ENCODE measurements at regions not wholly inside any gene's neighbourhood (a gene's known extent, or its start where the extent isn't known, plus 50 kb on each side); places are given as distances from the start of the nearest gene placed in this dataset.

DNA sequence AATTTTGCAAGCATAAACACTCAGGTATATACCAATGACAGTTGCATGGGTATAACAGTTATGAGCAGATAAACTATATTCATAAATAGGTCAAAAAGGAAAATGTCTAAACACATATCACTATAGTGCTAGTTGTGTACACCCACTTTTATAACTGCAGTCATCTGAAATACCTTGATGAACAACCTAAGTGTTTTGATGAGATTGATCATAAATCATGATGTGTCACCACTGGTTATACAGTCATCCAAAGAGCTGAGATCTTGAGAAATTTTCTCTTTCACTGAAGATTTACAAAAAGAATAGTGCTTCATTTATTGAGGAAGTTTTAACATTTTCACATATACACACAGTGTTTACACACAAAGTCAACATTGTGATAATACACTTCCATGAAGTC lies 78.6 kb upstream of the SLC25A13 start:
- TF ChIP-seq, protein P1, sequence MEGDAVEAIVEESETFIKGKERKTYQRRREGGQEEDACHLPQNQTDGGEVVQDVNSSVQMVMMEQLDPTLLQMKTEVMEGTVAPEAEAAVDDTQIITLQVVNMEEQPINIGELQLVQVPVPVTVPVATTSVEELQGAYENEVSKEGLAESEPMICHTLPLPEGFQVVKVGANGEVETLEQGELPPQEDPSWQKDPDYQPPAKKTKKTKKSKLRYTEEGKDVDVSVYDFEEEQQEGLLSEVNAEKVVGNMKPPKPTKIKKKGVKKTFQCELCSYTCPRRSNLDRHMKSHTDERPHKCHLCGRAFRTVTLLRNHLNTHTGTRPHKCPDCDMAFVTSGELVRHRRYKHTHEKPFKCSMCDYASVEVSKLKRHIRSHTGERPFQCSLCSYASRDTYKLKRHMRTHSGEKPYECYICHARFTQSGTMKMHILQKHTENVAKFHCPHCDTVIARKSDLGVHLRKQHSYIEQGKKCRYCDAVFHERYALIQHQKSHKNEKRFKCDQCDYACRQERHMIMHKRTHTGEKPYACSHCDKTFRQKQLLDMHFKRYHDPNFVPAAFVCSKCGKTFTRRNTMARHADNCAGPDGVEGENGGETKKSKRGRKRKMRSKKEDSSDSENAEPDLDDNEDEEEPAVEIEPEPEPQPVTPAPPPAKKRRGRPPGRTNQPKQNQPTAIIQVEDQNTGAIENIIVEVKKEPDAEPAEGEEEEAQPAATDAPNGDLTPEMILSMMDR (IDR thresholded peaks at IDR 0.05) = no peak
- no peak for TF ChIP-seq POLR2A (IDR thresholded peaks at IDR 0.05)
